GM12891 (cell line): ENCODE measurements at regions not wholly inside any gene's neighbourhood (a gene's known extent, or its start where the extent isn't known, plus 50 kb on each side); places are given as distances from the start of the nearest gene placed in this dataset.

Experiments used
- POLR2A ChIP-seq: IDR thresholded peaks from 2 replicates; pipeline ENCODE4 v1.6.1; 2011; ENCODE audit warnings: low read depth, low read length, control low read depth
- POLR2AphosphoS5 ChIP-seq: IDR thresholded peaks from 2 replicates; pipeline ENCODE4 v1.6.1; 2011; ENCODE audit warnings: low read depth, low read length, control low read depth

- TF ChIP-seq POLR2A (no peak), POLR2AphosphoS5 (no peak)
Observed at GRCh38 chr2:239673641-239674040, 272.8 kb upstream of the HDAC4 start.
